IPS-18c (cell line): ENCODE measurements at regions not wholly inside any gene's neighbourhood (a gene's known extent, or its start where the extent isn't known, plus 50 kb on each side); places are given as distances from the start of the nearest gene placed in this dataset.
"Not testable (repeated sequence)": the region's sequence is repeated elsewhere in the genome, so short reads cannot be mapped to it uniquely, and the experiment has no call there.

ENCODE experiments used
- H3K4me3 ChIP-seq: 2 replicates; pipeline ENCODE4 v1.7.0; 2013; ENCODE audit warnings: low read depth, mild to moderate bottlenecking, low read length, moderate library complexity; ENCODE audit not compliant: insufficient read depth
- H3K9me3 ChIP-seq: one replicate; pipeline ENCODE4 v1.6.1; 2013; ENCODE audit warnings: mild to moderate bottlenecking, low read length, moderate library complexity; ENCODE audit not compliant: control insufficient read depth, insufficient read depth

DNA sequence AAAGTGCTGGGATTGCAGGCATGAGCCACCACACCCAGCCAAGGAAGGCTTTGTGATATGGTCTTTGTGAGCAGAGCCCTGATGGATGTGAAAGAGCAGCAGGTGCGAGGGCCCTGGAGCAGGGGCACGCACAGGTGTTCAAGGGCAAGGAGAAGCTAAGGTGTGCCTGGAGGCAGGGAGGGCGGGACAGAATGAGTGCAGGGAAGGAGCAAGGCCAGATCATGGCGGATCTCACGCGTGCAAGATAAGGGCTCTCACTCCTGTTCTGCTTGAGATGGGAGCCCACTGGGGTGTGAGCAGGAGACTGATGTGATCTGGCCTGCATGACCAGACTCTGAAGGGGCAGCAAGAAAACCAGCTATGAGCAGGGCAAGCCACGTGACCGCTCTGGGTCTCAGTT, 295.0 kb downstream of the GOLGA6L6 start:
- not testable (repeated sequence) for H3K4me3 ChIP-seq
- peaks cover 33% of the 10 kb centered on the region for H3K9me3 ChIP-seq

DNA sequence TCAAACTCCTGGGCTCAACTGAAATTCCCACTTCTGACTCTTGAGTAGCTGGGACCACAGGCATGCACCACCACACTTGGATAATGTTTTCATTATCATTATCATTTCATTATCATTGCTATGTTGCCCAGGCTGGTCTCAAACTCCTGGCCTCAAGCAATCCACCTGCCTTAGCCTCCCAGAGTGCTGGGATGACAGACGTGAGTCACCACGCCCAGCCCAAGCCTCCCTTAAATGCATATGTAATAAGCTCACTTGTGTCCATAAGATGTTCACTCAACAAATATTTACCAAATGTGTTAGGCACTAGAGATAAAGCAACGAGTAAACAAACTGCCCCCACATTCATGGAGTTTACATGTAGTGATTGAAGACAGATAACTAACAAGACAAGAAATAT, 295.7 kb downstream of the GOLGA6L6 start:
- H3K9me3 ChIP-seq: peaks cover 37% of the 10 kb centered on the region
- H3K4me3 ChIP-seq: not testable (repeated sequence)

DNA sequence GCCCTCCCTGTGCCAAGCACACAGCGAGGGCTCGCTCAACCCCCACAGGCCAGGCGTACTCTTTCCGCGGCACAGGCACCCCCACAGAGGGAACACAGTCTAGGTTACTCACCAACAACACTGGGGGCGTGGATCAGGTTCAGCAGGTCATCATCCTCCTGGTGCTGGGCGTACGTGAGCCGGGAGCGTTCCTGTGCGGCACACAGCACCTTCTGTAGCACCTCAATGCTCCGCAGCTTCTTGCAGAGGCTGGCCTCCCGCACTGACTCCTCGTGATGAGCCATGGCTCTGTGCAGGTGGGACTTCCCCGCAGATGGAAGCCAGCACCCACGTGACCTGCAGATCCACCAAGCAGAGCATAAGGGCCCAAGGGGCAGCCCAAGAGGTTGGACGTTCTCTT, 296.8 kb downstream of the GOLGA6L6 start:
- H3K9me3 ChIP-seq: peaks cover 38% of the 10 kb centered on the region
- H3K4me3 ChIP-seq: not testable (repeated sequence)

DNA sequence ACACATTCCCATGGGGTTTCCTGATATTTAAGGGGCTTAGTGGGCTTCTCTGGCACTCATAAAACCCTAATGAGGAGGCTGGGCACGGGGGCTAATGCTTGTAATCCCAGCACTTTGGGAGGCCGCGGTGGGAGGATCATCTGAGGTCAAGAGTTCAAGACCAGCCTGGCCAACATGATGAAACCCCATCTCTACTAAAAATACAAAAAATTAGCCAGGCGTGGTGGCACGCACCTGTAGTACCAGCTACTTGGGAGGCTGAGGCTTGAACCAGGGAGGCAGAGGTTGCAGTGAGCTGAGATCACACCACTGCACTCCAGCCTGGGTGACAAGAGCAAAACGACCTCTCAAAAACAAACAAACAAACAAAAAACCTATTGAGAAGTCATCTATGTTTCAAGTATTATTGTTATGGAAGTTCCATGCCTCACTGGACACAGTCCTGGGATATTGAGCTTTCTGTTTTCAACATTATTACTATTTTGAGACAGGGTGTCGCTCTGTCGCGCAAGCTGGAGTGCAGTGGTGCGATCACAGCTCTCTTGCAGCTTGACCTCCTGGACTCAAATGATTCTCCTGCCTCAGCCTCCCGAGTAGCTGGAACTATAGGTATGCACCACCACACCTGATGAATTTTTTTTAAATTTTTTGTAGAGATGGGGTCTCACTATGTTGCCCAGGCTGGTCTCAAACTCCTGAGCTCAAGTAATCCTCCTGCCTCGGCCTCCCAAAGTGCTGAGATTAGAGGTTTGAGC, 297.9 kb downstream of the GOLGA6L6 start:
- H3K4me3 ChIP-seq: not testable (repeated sequence)
- peaks cover 33% of the 10 kb centered on the region for H3K9me3 ChIP-seq

DNA sequence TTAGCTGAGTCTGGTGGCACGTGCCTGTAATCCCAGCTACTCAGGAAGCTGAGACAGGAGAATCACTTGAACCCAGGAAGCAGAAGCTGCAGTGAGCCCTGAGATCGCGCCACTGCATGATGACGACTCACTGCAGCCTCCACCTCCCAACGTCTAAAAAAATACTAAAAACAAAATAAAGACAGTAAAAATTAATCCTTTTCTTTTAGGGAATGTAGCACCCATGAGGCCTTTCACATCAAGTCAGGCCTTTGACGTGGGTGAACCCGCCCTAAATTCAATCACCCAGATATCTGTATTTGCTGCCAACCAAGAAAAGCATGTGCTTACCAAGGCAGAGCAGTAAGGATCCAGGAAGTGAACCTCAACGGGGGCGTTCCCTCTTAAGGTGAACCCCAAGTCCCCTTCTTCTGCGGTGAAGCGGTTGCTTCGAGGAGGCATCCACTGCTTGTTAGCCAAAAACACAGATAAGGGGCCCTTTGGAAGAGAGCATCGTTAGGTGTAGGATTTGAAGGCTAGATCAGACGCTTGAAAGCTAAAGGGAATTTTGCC, 301.2 kb downstream of the GOLGA6L6 start:
- not testable (repeated sequence) for H3K4me3 ChIP-seq
- H3K9me3 ChIP-seq: peaks cover 42% of the 10 kb centered on the region

DNA sequence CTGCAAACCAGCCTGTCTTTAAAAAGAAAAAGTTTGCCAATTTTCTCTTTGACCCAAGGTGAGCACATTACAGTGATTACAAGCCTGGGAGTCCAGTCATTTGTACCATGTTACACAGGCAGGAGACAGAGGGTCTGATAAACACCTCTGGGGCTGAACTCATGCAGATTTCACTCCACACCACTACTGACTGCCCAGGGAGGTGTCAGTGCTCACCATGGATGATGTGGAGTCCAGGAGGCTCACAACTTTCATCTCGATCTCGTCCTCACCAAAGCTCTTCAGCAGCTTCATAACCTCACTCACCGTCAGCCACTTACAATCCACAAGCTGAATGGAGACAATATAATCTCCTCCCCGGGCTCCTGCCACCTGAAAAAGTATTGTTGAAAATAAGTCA, 302.4 kb downstream of the GOLGA6L6 start:
- not testable (repeated sequence) for H3K4me3 ChIP-seq
- H3K9me3 ChIP-seq: peaks cover 38% of the 10 kb centered on the region

DNA sequence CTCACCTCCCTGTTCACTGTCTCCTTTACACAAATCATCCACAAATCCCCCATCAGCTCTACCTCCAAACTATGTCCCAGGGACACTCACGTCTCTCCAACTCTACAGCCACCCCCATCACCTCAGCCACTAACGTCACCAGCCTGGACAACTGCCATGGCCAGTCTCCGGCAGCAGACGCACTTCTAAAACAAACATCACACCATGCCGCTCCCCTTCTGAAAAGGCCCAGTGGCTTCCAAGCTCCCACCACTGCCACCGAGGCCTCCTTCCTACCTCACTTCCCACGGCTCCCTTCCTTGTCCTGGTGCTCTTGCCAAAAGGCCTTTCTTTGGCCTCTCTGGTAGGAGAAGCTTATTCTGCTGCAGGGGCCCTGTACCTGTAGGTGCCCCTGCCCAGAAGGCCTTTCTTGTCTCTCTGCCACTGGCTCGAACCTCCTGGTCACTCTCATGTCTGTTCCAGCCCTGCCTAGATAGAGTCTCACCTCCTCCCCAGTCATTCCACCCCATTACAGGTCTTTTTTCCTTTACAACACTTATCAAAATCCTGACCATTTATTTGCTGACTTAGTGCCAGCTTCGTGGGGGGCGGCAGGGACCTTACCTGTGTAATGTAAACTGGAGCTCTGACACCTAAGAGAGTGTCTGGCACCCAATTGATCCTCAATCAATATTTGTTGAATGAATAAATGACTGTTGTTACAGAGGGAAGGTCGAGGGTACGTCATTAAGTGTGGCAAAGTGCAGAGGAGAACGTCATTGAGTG, 304.2 kb downstream of the GOLGA6L6 start:
- H3K9me3 ChIP-seq: peaks cover 43% of the 10 kb centered on the region
- H3K4me3 ChIP-seq: not testable (repeated sequence)

DNA sequence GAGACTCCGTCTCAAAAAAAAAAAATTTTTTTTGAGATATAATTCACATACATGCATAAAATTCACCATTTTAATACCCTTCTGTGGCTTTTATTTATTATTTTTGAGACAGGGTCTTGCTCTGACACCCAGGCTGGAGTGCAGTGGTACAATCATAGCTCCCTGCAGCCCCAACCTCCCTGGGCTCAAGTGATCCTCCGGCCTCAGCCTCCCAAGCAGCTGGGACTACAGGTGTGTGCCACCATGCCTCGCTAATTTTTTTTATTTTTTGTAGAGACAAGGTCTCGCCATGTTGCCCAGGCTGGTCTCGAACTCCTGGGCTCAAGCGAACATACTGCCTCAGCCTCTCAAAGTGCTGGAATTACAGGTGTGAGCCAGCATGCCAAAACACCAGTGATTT, 305.9 kb downstream of the GOLGA6L6 start:
- H3K4me3 ChIP-seq: not testable (repeated sequence)
- H3K9me3 ChIP-seq: peaks cover 37% of the 10 kb centered on the region

DNA sequence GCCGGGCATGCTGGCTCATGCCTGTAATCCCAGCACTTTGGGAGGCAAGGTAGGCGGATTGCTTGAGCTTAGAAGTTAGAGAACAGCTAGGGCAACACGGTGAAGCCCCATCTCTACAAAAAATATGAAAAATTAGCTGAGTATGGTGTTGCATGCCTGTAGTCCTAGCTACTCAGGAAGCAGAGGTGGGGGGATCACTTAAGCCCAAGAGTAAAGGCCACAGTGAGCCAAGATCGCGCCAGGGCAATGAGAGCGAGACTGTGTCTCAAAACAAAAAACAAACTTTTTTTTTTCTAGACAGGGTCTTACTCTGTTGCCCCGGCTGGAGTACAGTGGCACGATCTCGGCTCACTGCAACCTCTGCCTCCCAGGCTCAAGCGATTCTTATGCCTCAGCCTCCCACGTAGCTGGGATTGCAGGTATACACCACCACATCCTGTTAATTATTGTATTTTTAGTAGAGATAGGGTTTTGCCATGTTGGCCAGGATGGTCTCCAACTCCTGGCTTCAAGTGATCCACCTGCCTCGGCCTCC, 307.5 kb downstream of the GOLGA6L6 start:
- peaks cover 33% of the 10 kb centered on the region for H3K9me3 ChIP-seq
- not testable (repeated sequence) for H3K4me3 ChIP-seq

DNA sequence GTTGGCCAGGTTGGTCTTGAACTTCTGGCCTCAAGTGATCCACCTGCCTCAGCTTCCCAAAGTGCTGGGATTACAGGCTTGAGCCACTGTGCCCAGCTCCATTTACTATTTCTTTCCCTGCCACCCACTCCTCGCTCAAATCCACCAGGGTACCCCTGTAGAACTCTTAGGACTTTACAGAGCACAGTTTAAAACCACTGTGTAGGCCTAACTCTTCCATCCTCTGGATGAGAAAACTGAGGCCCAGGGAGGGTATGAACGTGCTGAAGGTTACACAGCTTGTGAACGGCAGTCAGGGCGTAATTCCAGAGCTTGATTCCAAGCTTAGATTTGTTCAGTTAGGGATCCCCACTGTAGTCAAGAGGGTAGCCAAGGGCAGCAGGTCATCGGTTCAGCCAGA, 309.1 kb downstream of the GOLGA6L6 start:
- peaks cover 28% of the 10 kb centered on the region for H3K9me3 ChIP-seq
- not testable (repeated sequence) for H3K4me3 ChIP-seq

DNA sequence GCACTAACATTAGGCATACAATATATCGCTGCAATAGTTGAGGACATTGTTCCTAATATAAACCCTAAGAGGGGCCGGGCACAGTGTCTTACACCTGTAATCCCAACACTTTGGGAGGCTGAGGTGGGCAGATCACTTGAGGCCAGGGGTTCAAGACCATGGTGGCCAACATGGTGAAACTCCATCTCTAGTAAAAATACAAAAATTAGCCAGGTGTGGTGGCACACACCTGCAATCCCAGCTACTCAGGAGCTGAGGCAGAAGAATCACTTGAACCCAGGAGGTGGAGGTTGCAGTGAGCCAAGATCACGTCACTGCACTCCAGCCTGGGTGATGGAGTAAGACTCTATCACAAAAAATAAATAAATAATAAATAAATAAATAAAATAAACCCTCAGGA, 310.9 kb downstream of the GOLGA6L6 start:
- not testable (repeated sequence) for H3K4me3 ChIP-seq
- peaks cover 19% of the 10 kb centered on the region for H3K9me3 ChIP-seq

DNA sequence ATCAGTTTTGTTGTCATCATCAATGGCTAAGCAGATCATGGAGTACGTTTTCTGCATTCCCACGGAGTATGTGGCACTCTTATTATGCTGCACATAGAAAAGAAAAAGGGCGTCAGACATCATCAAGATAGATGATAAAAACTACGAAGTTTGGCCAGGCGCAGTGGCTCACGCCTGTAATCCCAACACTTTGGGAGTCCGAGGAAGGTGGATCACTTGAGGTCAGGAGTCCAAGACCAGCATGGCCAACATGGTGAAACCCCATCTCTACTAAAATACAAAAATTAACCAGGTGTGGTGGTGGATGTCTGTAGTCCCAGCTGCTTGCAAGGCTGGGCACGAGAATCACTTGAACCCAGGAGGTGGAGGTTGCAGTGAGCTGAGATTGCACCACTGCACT, 312.8 kb downstream of the GOLGA6L6 start:
- H3K4me3 ChIP-seq: not testable (repeated sequence)
- H3K9me3 ChIP-seq: peaks cover 17% of the 10 kb centered on the region

DNA sequence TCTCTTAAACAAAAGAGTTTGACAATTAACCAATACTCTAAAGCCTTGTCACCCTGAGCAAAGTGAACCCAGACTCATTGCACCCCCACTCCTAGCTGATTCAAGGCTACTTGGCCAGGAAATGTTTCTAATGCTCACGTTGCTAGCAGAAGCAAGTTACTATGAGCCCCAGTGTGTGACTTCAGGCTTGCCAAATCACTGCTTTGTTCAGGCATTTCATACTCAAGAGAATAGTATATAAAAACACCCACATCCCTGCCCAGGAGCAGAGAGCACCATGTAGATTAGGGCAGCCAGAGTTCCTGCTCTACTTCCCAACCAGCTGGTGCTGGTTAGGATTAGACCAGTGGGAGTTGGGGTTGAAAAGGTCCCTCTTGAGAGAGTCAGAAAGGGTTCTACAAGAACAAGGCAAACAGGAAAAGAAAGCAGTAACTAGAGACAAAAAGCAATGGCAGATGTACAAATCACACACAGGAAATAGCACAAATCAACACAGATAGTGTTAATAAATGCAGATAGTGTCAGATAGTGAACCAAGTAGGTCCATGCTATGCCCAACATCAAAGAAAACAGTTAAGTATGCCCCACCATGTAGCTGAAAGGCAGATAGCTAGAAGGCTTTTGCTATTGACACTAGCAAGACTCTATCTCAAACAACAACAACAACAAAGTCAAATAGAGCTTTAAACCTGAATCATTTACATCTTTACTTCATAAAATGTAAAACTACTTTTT, 314.3 kb downstream of the GOLGA6L6 start:
- Histone ChIP-seq H3K9me3 (peaks cover 14% of the 10 kb centered on the region), H3K4me3 (peak overlapping the region; percentile 20; the same call in 1 of the 2 replicates)

DNA sequence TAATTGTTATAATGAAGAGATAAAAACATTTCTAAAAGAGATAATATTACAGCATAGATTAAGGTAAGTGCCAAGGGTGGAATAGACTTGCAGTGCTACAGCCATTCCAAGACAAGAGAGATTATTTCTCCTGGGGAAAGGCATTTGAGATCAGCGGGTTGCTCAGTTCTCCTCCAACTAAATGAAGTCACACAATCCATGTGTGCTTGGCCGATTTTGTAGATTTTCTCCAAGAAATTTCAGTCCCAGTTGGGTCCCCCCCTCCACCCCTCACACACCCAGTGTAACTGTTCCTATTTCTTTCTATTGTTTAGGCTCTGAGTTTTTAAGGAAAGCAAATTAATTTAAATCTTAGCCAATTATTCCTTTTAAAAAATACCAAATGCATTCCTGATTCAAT, 315.1 kb downstream of the GOLGA6L6 start:
- H3K9me3 ChIP-seq: peaks cover 12% of the 10 kb centered on the region
- H3K4me3 ChIP-seq: not testable (repeated sequence)

DNA sequence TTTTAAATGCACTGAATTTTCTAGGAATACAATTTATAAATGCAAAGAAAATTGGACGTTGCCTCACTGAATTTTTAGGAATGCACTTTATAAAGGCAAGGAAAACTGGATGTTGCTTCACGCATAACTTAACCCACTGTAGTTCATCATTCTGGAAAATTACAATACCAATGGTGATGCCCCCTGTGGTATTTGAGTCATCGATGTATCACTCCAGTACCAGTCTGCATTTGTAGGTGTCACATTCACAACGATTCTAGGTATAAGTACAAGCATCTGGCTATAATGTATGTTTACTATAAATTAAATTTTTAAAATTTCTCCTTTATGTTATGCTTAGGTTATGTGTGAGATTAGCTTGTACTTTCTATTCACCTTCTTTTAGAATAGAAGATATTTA, 320.5 kb downstream of the GOLGA6L6 start:
- H3K9me3 ChIP-seq: peaks cover 27% of the 10 kb centered on the region

DNA sequence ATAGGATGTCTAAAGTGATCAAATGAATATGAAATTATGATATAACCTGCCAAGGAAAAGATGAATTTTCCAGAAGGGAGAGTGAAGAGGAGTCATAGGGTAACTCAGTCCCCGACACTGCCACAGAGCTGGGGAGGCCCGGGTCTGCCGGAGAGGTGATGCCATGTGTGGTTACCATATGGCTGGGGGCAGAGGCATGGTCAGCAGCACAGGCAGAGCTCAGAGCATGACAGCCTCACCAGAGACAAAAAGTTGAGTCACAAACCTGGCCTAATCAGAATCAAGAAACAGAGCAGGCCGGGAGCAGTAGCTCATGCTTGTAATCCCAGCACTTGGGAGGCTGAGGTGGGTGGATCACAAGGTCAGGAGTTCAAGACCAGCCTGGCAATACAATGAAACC, 322.4 kb downstream of the GOLGA6L6 start:
- H3K9me3 ChIP-seq: peaks cover 34% of the 10 kb centered on the region
- not testable (repeated sequence) for H3K4me3 ChIP-seq

More for the DNA sequence above, 320.5 kb downstream of the GOLGA6L6 start:
- H3K4me3 ChIP-seq: not testable (repeated sequence)

DNA sequence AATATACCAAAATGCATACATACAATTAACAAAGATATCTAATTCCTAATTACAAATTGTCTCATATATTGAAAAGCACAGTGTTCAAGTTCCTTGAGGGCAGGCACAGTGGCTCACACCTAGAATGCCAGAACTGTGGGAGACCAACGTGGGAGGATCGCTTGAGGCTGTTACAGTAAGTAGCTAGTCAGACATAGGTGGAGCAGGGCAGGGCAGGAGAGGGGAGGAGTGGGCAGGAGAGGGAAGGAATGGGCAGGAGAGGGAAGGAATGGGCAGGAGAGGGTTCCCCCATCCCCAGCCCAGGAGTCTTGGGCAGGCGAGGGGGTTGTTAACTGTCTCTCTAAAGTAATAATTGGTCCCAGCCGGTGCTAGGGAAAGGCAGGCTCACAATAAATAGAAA, 325.9 kb downstream of the GOLGA6L6 start:
- peaks cover 24% of the 10 kb centered on the region for H3K9me3 ChIP-seq
- H3K4me3 ChIP-seq: not testable (repeated sequence)
